NCI-H82 treated with DMSO at 0.1 percent for 48 hours (cell line): ENCODE measurements at regions not wholly inside any gene's neighbourhood (a gene's known extent, or its start where the extent isn't known, plus 50 kb on each side); places are given as distances from the start of the nearest gene placed in this dataset.

ENCODE experiments used
- DNase-seq: peaks from one replicate; lab custom pipeline; 2025; ENCODE audit not compliant: unreplicated experiment; lab: John Stamatoyannopoulos, UW

- DNase-seq = no peak
Observed at GRCh38 chr1:47572731-47573430, 135.0 kb downstream of the FOXD2 start.

- no peak for DNase-seq
Observed at GRCh38 chr1:47574451-47575165, 136.8 kb downstream of the FOXD2 start.

GRCh38 chr1:47575855-47576757 lies 138.3 kb downstream of the FOXD2 start:
- no peak for DNase-seq

- no peak for DNase-seq
Observed at GRCh38 chr1:47576758-47577115, 138.9 kb downstream of the FOXD2 start.

GRCh38 chr1:47577303-47578025 lies 139.6 kb downstream of the FOXD2 start:
- DNase-seq = no peak

- DNase-seq = no peak
Observed at GRCh38 chr1:47578026-47578720, 140.3 kb downstream of the FOXD2 start.

GRCh38 chr1:47578721-47579419 lies 141.0 kb downstream of the FOXD2 start:
- no peak for DNase-seq

GRCh38 chr1:47579809-47580208 lies 142.0 kb downstream of the FOXD2 start:
- DNase-seq = no peak

GRCh38 chr1:47580451-47580995 lies 142.7 kb downstream of the FOXD2 start:
- no peak for DNase-seq

GRCh38 chr1:47582891-47583608 lies 145.2 kb downstream of the FOXD2 start:
- DNase-seq = no peak

- DNase-seq = no peak
Observed at GRCh38 chr1:47584249-47584648, 146.4 kb downstream of the FOXD2 start.

- no peak for DNase-seq
Observed at GRCh38 chr1:47585141-47585902, 147.5 kb downstream of the FOXD2 start.

- no peak for DNase-seq
Observed at GRCh38 chr1:47587891-47588582, 150.2 kb downstream of the FOXD2 start.

- DNase-seq = no peak
Observed at GRCh38 chr1:47590523-47591225, 152.8 kb downstream of the FOXD2 start.

GRCh38 chr1:47591801-47592200 lies 154.0 kb downstream of the FOXD2 start:
- no peak for DNase-seq

- DNase-seq = no peak
Observed at GRCh38 chr1:47592296-47593012, 154.6 kb downstream of the FOXD2 start.
